MM.1S (cell line): ENCODE measurements at regions not wholly inside any gene's neighbourhood (a gene's known extent, or its start where the extent isn't known, plus 50 kb on each side); places are given as distances from the start of the nearest gene placed in this dataset.

Experiments
- DNase-seq: peaks from one replicate; pipeline ENCODE4 v3.0.0-alpha.2; 2015
- H2AFZ ChIP-seq: fragments of 300-600 bp; sonication (generic); 2 replicates; pipeline ENCODE4 v1.6.0; 2016; ENCODE audit warnings: antibody characterized with exemption, low read length
- H3F3A ChIP-seq: fragments of 300-600 bp; sonication (generic); 2 replicates; pipeline ENCODE4 v1.6.1; 2016; ENCODE audit warnings: mild to moderate bottlenecking, antibody characterized with exemption, low read length, moderate library complexity, mixed read lengths; ENCODE audit not compliant: insufficient read depth
- H3K27ac ChIP-seq: fragments of 300-600 bp; sonication (generic); 2 replicates; pipeline ENCODE4 v1.5.1; 2016; ENCODE audit warnings: mild to moderate bottlenecking, low read length
- H3K27me3 ChIP-seq: fragments of 300-600 bp; sonication (generic); replicated peaks from 2 replicates; pipeline ENCODE4 v1.6.0; 2016; ENCODE audit warnings: low read length; ENCODE audit not compliant: insufficient read depth
- H3K36me3 ChIP-seq: fragments of 300-600 bp; sonication (generic); replicated peaks from 2 replicates; pipeline ENCODE4 v1.6.1; 2016; ENCODE audit warnings: mild to moderate bottlenecking, low read length, mixed read lengths; ENCODE audit not compliant: insufficient read depth
- H3K4me1 ChIP-seq: fragments of 300-600 bp; sonication (generic); 2 replicates; pipeline ENCODE4 v1.6.1; 2016; ENCODE audit warnings: low read length, mixed read lengths
- H3K4me2 ChIP-seq: fragments of 300-600 bp; sonication (generic); 2 replicates; pipeline ENCODE4 v1.6.0; 2016; ENCODE audit warnings: low read depth, low read length
- H3K4me3 ChIP-seq: fragments of 300-600 bp; sonication (generic); 2 replicates; pipeline ENCODE4 v1.5.1; 2016; ENCODE audit warnings: low read length, mixed read lengths
- H3K79me2 ChIP-seq: fragments of 300-600 bp; sonication (generic); 2 replicates; pipeline ENCODE4 v1.6.1; 2016; ENCODE audit warnings: mixed run types, low read length, mixed read lengths
- H3K9ac ChIP-seq: fragments of 300-600 bp; sonication (generic); 2 replicates; pipeline ENCODE4 v1.6.1; 2016; ENCODE audit warnings: low read length, mixed read lengths
- H3K9me2 ChIP-seq: fragments of 300-600 bp; sonication (generic); replicated peaks from 2 replicates; pipeline ENCODE4 v1.6.1; 2016; ENCODE audit warnings: mild to moderate bottlenecking, low read length, mixed read lengths; ENCODE audit not compliant: insufficient read depth
- H3K9me3 ChIP-seq: fragments of 300-600 bp; sonication (generic); replicated peaks from 2 replicates; pipeline ENCODE4 v1.6.1; 2016; ENCODE audit warnings: mild to moderate bottlenecking, low read length, mixed read lengths; ENCODE audit not compliant: insufficient read depth
- H4K20me1 ChIP-seq: fragments of 300-600 bp; sonication (generic); 2 replicates; pipeline ENCODE4 v1.6.1; 2016; ENCODE audit warnings: mild to moderate bottlenecking, low read length, moderate library complexity, mixed read lengths; ENCODE audit not compliant: insufficient read depth
- CTCF ChIP-seq: fragments of 300-600 bp; sonication (generic); IDR thresholded peaks from 2 replicates; pipeline ENCODE4 v1.5.1; 2016; ENCODE audit warnings: antibody characterized with exemption, low read length, mixed read lengths
- EZH2 ChIP-seq: fragments of 300-600 bp; sonication (generic); optimal IDR thresholded peaks from 2 replicates; pipeline ENCODE3; 2017; ENCODE audit warnings: low read depth, mild to moderate bottlenecking, antibody characterized with exemption, low read length, mixed read lengths
- EZH2phosphoT487 ChIP-seq: fragments of 300-600 bp; sonication (generic); IDR thresholded peaks from 2 replicates; pipeline ENCODE4 v1.6.1; 2018; ENCODE audit warnings: antibody characterized with exemption, low read length

GRCh38 chr22:25482091-25482760 is 82.2 kb upstream of the GRK3 start:
- no peaks in the 10 kb centered on the region for H3K4me1 ChIP-seq
- no peaks in the 10 kb centered on the region for H4K20me1 ChIP-seq
- H3K27me3 ChIP-seq, result no peaks in the 10 kb centered on the region
- H3K4me3 ChIP-seq, result no peak overlapping the region
- no peak overlapping the region for H3K9ac ChIP-seq
- no peak overlapping the region for H3K27ac ChIP-seq
- H3K4me2 ChIP-seq, result no peak overlapping the region
- H3F3A ChIP-seq, result no peaks in the 10 kb centered on the region
- H2AFZ ChIP-seq, result no peak overlapping the region
- TF ChIP-seq EZH2phosphoT487 (no peak), CTCF (no peak), EZH2 (no peak)
- no peak for DNase-seq
- H3K9me3 ChIP-seq, result no peaks in the 10 kb centered on the region
- H3K79me2 ChIP-seq, result no peaks in the 10 kb centered on the region
- H3K9me2 ChIP-seq, result no peaks in the 10 kb centered on the region
- no peaks in the 10 kb centered on the region for H3K36me3 ChIP-seq

GRCh38 chr22:25482868-25483639 is 81.4 kb upstream of the GRK3 start:
- no peak overlapping the region for H3K4me2 ChIP-seq
- no peaks in the 10 kb centered on the region for H3K9me2 ChIP-seq
- H3K4me3 ChIP-seq, result no peak overlapping the region
- no peaks in the 10 kb centered on the region for H3K36me3 ChIP-seq
- H3K27ac ChIP-seq, result no peak overlapping the region
- no peaks in the 10 kb centered on the region for H3K79me2 ChIP-seq
- H3K9me3 ChIP-seq, result no peaks in the 10 kb centered on the region
- no peak overlapping the region for H3K9ac ChIP-seq
- TF ChIP-seq EZH2phosphoT487, result no peak
- TF ChIP-seq EZH2, result no peak
- no peak for TF ChIP-seq CTCF
- H4K20me1 ChIP-seq, result no peaks in the 10 kb centered on the region
- no peak overlapping the region for H2AFZ ChIP-seq
- no peaks in the 10 kb centered on the region for H3K4me1 ChIP-seq
- no peaks in the 10 kb centered on the region for H3F3A ChIP-seq
- no peak for DNase-seq
- H3K27me3 ChIP-seq, result no peaks in the 10 kb centered on the region

- H4K20me1 ChIP-seq, result no peaks in the 10 kb centered on the region
- H3K79me2 ChIP-seq, result no peaks in the 10 kb centered on the region
- TF ChIP-seq EZH2phosphoT487, result no peak
- no peak for TF ChIP-seq CTCF
- TF ChIP-seq EZH2, result no peak
- no peaks in the 10 kb centered on the region for H3F3A ChIP-seq
- no peak overlapping the region for H3K4me3 ChIP-seq
- no peaks in the 10 kb centered on the region for H3K36me3 ChIP-seq
- H3K9me2 ChIP-seq, result no peaks in the 10 kb centered on the region
- no peak overlapping the region for H3K4me2 ChIP-seq
- H3K4me1 ChIP-seq, result no peaks in the 10 kb centered on the region
- no peak overlapping the region for H3K9ac ChIP-seq
- no peaks in the 10 kb centered on the region for H3K9me3 ChIP-seq
- H2AFZ ChIP-seq, result no peak overlapping the region
- no peaks in the 10 kb centered on the region for H3K27me3 ChIP-seq
- no peak for DNase-seq
- H3K27ac ChIP-seq, result no peak overlapping the region
Measured at GRCh38 chr22:25483931-25484330, 80.5 kb upstream of the GRK3 start.
